HuH-7 (cell line): ENCODE measurements at regions not wholly inside any gene's neighbourhood (a gene's known extent, or its start where the extent isn't known, plus 50 kb on each side); places are given as distances from the start of the nearest gene placed in this dataset.
"Not testable (repeated sequence)": the region's sequence is repeated elsewhere in the genome, so short reads cannot be mapped to it uniquely, and the experiment has no call there.

Source experiments
- DNase-seq: peaks from one replicate; pipeline ENCODE4 v3.0.0; 2011; ENCODE audit warnings: low spot score

- no peak for DNase-seq
Observed at GRCh38 chr3:153370680-153371079, 208.7 kb downstream of the RAP2B start.

GRCh38 chr3:153372326-153372725, 210.3 kb downstream of the RAP2B start:
- no peak for DNase-seq

GRCh38 chr3:153373606-153374005, 211.6 kb downstream of the RAP2B start:
- no peak for DNase-seq

- not testable (repeated sequence) for DNase-seq
Observed at GRCh38 chr3:153378366-153378765, 216.3 kb downstream of the RAP2B start.

- DNase-seq: no peak
Observed at GRCh38 chr3:153379516-153379915, 217.5 kb downstream of the RAP2B start.

- DNase-seq: no peak
Observed at GRCh38 chr3:153385343-153385742, 223.3 kb downstream of the RAP2B start.

GRCh38 chr3:153392363-153392762, 230.3 kb downstream of the RAP2B start:
- no peak for DNase-seq

GRCh38 chr3:153394017-153394416, 232.0 kb downstream of the RAP2B start:
- no peak for DNase-seq

- DNase-seq: no peak
Observed at GRCh38 chr3:153396581-153396980, 234.6 kb downstream of the RAP2B start.

- DNase-seq: no peak
Observed at GRCh38 chr3:153397794-153398193, 235.8 kb downstream of the RAP2B start.

GRCh38 chr3:153399636-153400035, 237.6 kb downstream of the RAP2B start:
- no peak for DNase-seq

- no peak for DNase-seq
Observed at GRCh38 chr3:153400641-153401040, 238.6 kb downstream of the RAP2B start.

GRCh38 chr3:153404157-153404556, 242.1 kb downstream of the RAP2B start:
- peak; percentile 9 for DNase-seq

- not testable (repeated sequence) for DNase-seq
Observed at GRCh38 chr3:153405320-153405719, 243.3 kb downstream of the RAP2B start.

- no peak for DNase-seq
Observed at GRCh38 chr3:153410517-153410916, 248.5 kb downstream of the RAP2B start.

GRCh38 chr3:153414982-153415381, 253.0 kb downstream of the RAP2B start:
- DNase-seq: no peak

- no peak for DNase-seq
Observed at GRCh38 chr3:153422314-153422713, 260.3 kb downstream of the RAP2B start.

GRCh38 chr3:153423820-153424219, 261.8 kb downstream of the RAP2B start:
- DNase-seq: not testable (repeated sequence)

- no peak for DNase-seq
Observed at GRCh38 chr3:153426344-153426743, 264.3 kb downstream of the RAP2B start.

GRCh38 chr3:153426803-153427202, 264.8 kb downstream of the RAP2B start:
- no peak for DNase-seq

- DNase-seq: no peak
Observed at GRCh38 chr3:153429821-153430220, 267.8 kb downstream of the RAP2B start.

- no peak for DNase-seq
Observed at GRCh38 chr3:153431076-153431475, 269.1 kb downstream of the RAP2B start.

GRCh38 chr3:153437666-153438065, 275.6 kb downstream of the RAP2B start:
- no peak for DNase-seq

GRCh38 chr3:153438271-153438670, 276.2 kb downstream of the RAP2B start:
- no peak for DNase-seq

GRCh38 chr3:153439780-153440179, 277.8 kb downstream of the RAP2B start:
- DNase-seq: no peak
